ENCODE measurements at regions not wholly inside any gene's neighbourhood (a gene's known extent, or its start where the extent isn't known, plus 50 kb on each side); places are given as distances from the start of the nearest gene placed in this dataset.

DNA sequence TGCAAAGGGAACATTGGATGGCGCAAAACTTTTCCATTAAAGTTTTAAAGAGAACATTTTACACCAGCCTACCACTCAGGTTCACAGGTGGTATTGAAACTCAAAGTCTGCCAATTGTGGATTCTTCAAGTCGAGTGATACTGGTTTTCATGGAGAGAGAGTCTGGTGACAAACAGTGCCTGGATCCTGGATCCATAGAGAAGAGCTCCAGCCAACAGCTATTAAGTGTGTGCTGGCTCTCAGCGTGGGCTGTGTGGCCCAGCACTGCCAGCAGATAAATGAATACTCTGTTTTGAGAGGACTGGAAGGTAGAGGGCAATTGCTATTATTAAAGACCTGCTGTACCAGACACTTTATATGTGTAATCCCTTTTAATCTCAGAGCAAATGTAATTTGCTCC, 118.9 kb upstream of the SYT6 start:
- 50 to 60% (median 50%) methylated on average over 3 of the region's 3 CpGs for WGBS, 3 donors
- H3K4me1 ChIP-seq, result no peaks in the 10 kb centered on the region
- no peak for TF ChIP-seq CTCF (IDR thresholded peaks at IDR 0.05)
- DNase-seq (no peak), ATAC-seq (no peak)
- no peaks in the 10 kb centered on the region for H3K9me3 ChIP-seq
- no peaks in the 10 kb centered on the region for H3K36me3 ChIP-seq (ENCODE audit: insufficient read depth in 1 of 2, low read depth in 1 of 2)
- no peak overlapping the region for H3K4me3 ChIP-seq
- no peaks in the 10 kb centered on the region for H3K27me3 ChIP-seq (ENCODE audit: insufficient read depth in 3 of 3, low read length in 2 of 3)
- H3K27ac ChIP-seq, result no peak overlapping the region
- intact Hi-C loops (cut with DNase I), result no loop called here

DNA sequence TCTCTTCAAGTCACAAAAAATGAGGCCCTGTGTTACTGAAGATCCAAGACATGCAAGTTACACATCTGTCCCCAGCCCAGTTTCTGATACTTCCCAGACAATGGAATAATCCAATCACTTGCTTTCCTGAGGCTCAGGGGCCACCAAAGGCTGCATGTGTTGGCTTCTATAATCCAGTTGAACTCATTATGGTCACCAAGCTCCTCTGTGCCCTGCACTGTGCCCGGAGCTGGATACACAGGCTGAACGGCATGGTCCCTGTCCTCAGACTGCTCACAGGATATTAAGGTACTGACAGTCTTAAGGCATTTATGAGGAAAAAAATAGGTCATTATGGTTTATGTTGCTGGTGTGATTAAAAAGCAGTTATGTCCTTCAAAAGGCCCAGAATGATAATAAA, 117.0 kb upstream of the SYT6 start:
- intact Hi-C loops (cut with DNase I), result no loop called here
- ATAC-seq, result no peak

GRCh38 chr1:114270282-114270681, 116.6 kb upstream of the SYT6 start:
- Histone ChIP-seq H3K36me3 (ENCODE audit: insufficient read depth in 1 of 2, low read depth in 1 of 2) (no peaks in the 10 kb centered on the region), H3K9me3 (no peaks in the 10 kb centered on the region), H3K4me1 (no peaks in the 10 kb centered on the region), H3K4me3 (no peak overlapping the region), H3K27me3 (ENCODE audit: insufficient read depth in 3 of 3, low read length in 2 of 3) (no peaks in the 10 kb centered on the region), H3K27ac (no peak overlapping the region)
- ATAC-seq (no peak), DNase-seq (no peak)
- TF ChIP-seq CTCF (IDR thresholded peaks at IDR 0.05), result no peak
- intact Hi-C loops (cut with DNase I), result no loop called here
- 79 to 94% (median 91%) methylated on average over 2 of the region's 2 CpGs for WGBS, 3 donors

More for the DNA sequence above, 117.0 kb upstream of the SYT6 start:
- no peak for TF ChIP-seq CTCF (IDR thresholded peaks at IDR 0.05)
- no peak for DNase-seq
- no peaks in the 10 kb centered on the region for H3K9me3 ChIP-seq
- WGBS, 3 donors, result 95 to 98% (median 97%) methylated on average over 2 of the region's 2 CpGs
- H3K27ac ChIP-seq, result no peak overlapping the region
- no peaks in the 10 kb centered on the region for H3K4me1 ChIP-seq
- no peak overlapping the region for H3K4me3 ChIP-seq
- H3K27me3 ChIP-seq (ENCODE audit: insufficient read depth in 3 of 3, low read length in 2 of 3), result no peaks in the 10 kb centered on the region
- H3K36me3 ChIP-seq (ENCODE audit: insufficient read depth in 1 of 2, low read depth in 1 of 2), result no peaks in the 10 kb centered on the region

DNA sequence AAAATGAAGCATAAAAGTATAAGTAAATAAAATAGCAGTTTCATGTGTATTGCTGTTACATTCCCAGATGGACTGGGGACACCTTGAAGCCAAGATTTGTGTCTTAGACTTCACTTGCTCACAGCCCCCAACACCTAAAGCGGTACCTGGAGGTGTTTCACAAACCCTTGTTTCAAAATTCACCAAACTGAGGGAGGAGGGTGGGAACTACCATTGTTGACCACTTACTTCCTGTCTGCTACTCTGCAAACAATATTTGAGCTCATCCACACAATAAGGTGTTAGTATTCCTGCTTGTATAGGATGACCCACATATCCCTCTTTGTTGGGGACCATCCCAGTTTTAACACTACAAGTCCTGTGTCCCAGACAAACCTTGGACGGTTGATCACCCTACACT, 115.9 kb upstream of the SYT6 start:
- H3K27ac ChIP-seq, result no peak overlapping the region
- no peaks in the 10 kb centered on the region for H3K27me3 ChIP-seq (ENCODE audit: insufficient read depth in 3 of 3, low read length in 2 of 3)
- H3K36me3 ChIP-seq (ENCODE audit: insufficient read depth in 1 of 2, low read depth in 1 of 2), result no peaks in the 10 kb centered on the region
- no peaks in the 10 kb centered on the region for H3K4me1 ChIP-seq
- intact Hi-C loops (cut with DNase I), result no loop called here
- no peak overlapping the region for H3K4me3 ChIP-seq
- no peaks in the 10 kb centered on the region for H3K9me3 ChIP-seq
- ATAC-seq (no peak), DNase-seq (no peak)
- no peak for TF ChIP-seq CTCF (IDR thresholded peaks at IDR 0.05)
- WGBS, 3 donors, result 92 to 95% (median 94%) methylated on average over 2 of the region's 2 CpGs

- no peaks in the 10 kb centered on the region for H3K27me3 ChIP-seq (ENCODE audit: insufficient read depth in 3 of 3, low read length in 2 of 3)
Measured at GRCh38 chr1:114263343-114263742, 109.7 kb upstream of the SYT6 start.

More at GRCh38 chr1:114263343-114263742, 109.7 kb upstream of the SYT6 start:
- DNase-seq (no peak), ATAC-seq (no peak)
- no peaks in the 10 kb centered on the region for H3K9me3 ChIP-seq
- WGBS, 3 donors, result 87 to 93% (median 88%) methylated on average over 3 of the region's 3 CpGs
- no peak overlapping the region for H3K27ac ChIP-seq
- no peak for TF ChIP-seq CTCF (IDR thresholded peaks at IDR 0.05)
- intact Hi-C loops (cut with DNase I), result no loop called here
- no peak overlapping the region for H3K4me3 ChIP-seq
- H3K36me3 ChIP-seq (ENCODE audit: insufficient read depth in 1 of 2, low read depth in 1 of 2), result no peaks in the 10 kb centered on the region
- peaks cover 10% of the 10 kb centered on the region for H3K4me1 ChIP-seq
